ENCODE measurements at regions not wholly inside any gene's neighbourhood (a gene's known extent, or its start where the extent isn't known, plus 50 kb on each side); places are given as distances from the start of the nearest gene placed in this dataset.

GRCh38 chr6:7468382-7469081, 72.9 kb upstream of the DSP start:
- peak; percentile 71 for DNase-seq (ENCODE audit: low spot score)

- DNase-seq (ENCODE audit: low spot score), result no peak
Measured at GRCh38 chr6:7469696-7470095, 71.8 kb upstream of the DSP start.

- DNase-seq (ENCODE audit: low spot score), result no peak
Measured at GRCh38 chr6:7471171-7471570, 70.3 kb upstream of the DSP start.

- no peak for DNase-seq (ENCODE audit: low spot score)
Measured at GRCh38 chr6:7473805-7474719, 67.4 kb upstream of the DSP start.

- no peak for DNase-seq (ENCODE audit: low spot score)
Measured at GRCh38 chr6:7475081-7475480, 66.4 kb upstream of the DSP start.

- no peak for DNase-seq (ENCODE audit: low spot score)
Measured at GRCh38 chr6:7479801-7480266, 61.6 kb upstream of the DSP start.

- DNase-seq (ENCODE audit: low spot score), result no peak
Measured at GRCh38 chr6:7484666-7485065, 56.8 kb upstream of the DSP start.

- DNase-seq (ENCODE audit: low spot score), result no peak
Measured at GRCh38 chr6:7486951-7487350, 54.5 kb upstream of the DSP start.

GRCh38 chr6:7488494-7488893, 53.0 kb upstream of the DSP start:
- DNase-seq (ENCODE audit: low spot score), result no peak

GRCh38 chr6:7489376-7489775, 52.1 kb upstream of the DSP start:
- no peak for DNase-seq (ENCODE audit: low spot score)

Data from D341Med (cell line).